GM12891 (cell line): ENCODE measurements at regions not wholly inside any gene's neighbourhood (a gene's known extent, or its start where the extent isn't known, plus 50 kb on each side); places are given as distances from the start of the nearest gene placed in this dataset.

Experiments
- POLR2A ChIP-seq: IDR thresholded peaks from 2 replicates; pipeline ENCODE4 v1.6.1; 2011; ENCODE audit warnings: low read depth, low read length, control low read depth
- POLR2AphosphoS5 ChIP-seq: IDR thresholded peaks from 2 replicates; pipeline ENCODE4 v1.6.1; 2011; ENCODE audit warnings: low read depth, low read length, control low read depth
- SPI1 ChIP-seq: IDR thresholded peaks from 2 replicates; pipeline ENCODE4 v1.6.1; 2011; ENCODE audit warnings: low read depth, low read length, control low read depth
- TAF1 ChIP-seq: IDR thresholded peaks from 2 replicates; pipeline ENCODE4 v1.6.1; 2011; ENCODE audit warnings: low read depth, low read length, control low read depth

DNA sequence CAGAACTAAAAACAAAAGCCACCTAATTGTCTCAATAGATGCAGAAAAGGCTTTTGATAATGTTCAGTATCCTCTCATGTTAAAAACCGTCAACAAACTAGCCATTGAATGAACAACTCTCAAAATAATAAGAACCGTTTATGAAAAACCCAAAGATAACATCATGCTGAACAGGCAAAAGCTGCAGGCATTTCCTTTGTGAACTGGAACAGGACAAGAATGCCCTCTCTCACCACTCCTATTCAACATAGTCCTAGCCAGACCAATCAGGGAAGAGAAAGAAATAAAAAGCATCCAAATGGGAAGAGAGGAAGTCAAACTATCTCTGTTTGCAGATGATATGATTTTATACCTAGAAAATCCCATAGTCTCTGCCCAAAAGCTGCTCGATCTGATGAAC is 179.6 kb upstream of the EDNRB start:
- TF ChIP-seq TAF1 (no peak), POLR2A (no peak), POLR2AphosphoS5 (no peak), SPI1 (no peak)
